Esophagus muscularis mucosa (tissue), 4 donors: ENCODE measurements at regions not wholly inside any gene's neighbourhood (a gene's known extent, or its start where the extent isn't known, plus 50 kb on each side); places are given as distances from the start of the nearest gene placed in this dataset.
A peak's percentile ranks its signal among the peaks of the same experiment; 100 is the strongest.

Experiments
- DNase-seq: peaks from one replicate; pipeline ENCODE4 v3.0.0-alpha.2; 2017; ENCODE audit errors: extremely low spot score
- H3K27ac ChIP-seq, 4 donors: fragments of 200-600 bp; sonication (generic); replicated peaks in 1 of 4; 1 replicate in 3 of 4; 2 replicates in 1 of 4; pipeline ENCODE4 v1.5.1; 2016 to 2019; ENCODE audit warnings: mild to moderate bottlenecking in 1 of 4
- H3K27me3 ChIP-seq, 4 donors: fragments of 200-600 bp; sonication (generic); one replicate each; pipeline versions ENCODE4 v1.5.1 to v1.6.0; 2016 to 2019
- H3K36me3 ChIP-seq, 4 donors: fragments of 200-600 bp; sonication (generic); one replicate each; pipeline ENCODE4 v1.5.1; 2016 to 2019
- H3K4me1 ChIP-seq, 4 donors: fragments of 200-600 bp; sonication (generic); one replicate each; pipeline ENCODE4 v1.5.1; 2016 to 2019
- H3K4me3 ChIP-seq, 4 donors: fragments of 200-600 bp; sonication (generic); 1 replicate in 2 of 4; 2 replicates in 2 of 4; pipeline ENCODE4 v1.5.1; 2016 to 2019; ENCODE audit warnings: mild to moderate bottlenecking in 4 of 4, moderate library complexity in 1 of 4
- H3K9me3 ChIP-seq, 4 donors: fragments of 200-600 bp; sonication (generic); 1 replicate in 3 of 4; 2 replicates in 1 of 4; pipeline ENCODE4 v1.5.1; 2016 to 2019
- EP300 ChIP-seq: sonication (generic); formaldehyde crosslinking; IDR thresholded peaks from one replicate; pipeline ENCODE4 v1.6.1; 2017; ENCODE audit warnings: antibody characterized with exemption
- POLR2A ChIP-seq: fragments of 450-650 bp; IDR thresholded peaks from one replicate; pipeline ENCODE4 v1.6.1; 2017; ENCODE audit warnings: antibody characterized with exemption, moderate library complexity, mild to moderate bottlenecking, low read depth
- POLR2AphosphoS5 ChIP-seq, 2 donors: sonication (generic); formaldehyde crosslinking; IDR thresholded peaks; one replicate each; pipeline ENCODE4 v1.6.1; 2017; ENCODE audit warnings: antibody characterized with exemption in 2 of 2
- WGBS: methylation state at CpG from one replicate; pipeline ENCODE4 v1.1.5; 2018; 5-methylcytosine and 5-hydroxymethylcytosine counted together
- intact Hi-C: fragments of 100-400 bp; cut with DNase I; formaldehyde crosslinking; loops from one replicate; pipeline ENCODE4 v1.15.1; 2023
- TF ChIP-seq, protein P1 (sequence below), 3 experiments: fragments of 200-600 bp in 2 of 3; fragments of 450-650 bp in 1 of 3; sonication (generic) in 2 of 3; IDR thresholded peaks; one replicate each; pipeline ENCODE4 v1.5.1; 2017 to 2019; ENCODE audit warnings: antibody characterized with exemption in 3 of 3, mild to moderate bottlenecking in 2 of 3, moderate library complexity in 1 of 3

DNA sequence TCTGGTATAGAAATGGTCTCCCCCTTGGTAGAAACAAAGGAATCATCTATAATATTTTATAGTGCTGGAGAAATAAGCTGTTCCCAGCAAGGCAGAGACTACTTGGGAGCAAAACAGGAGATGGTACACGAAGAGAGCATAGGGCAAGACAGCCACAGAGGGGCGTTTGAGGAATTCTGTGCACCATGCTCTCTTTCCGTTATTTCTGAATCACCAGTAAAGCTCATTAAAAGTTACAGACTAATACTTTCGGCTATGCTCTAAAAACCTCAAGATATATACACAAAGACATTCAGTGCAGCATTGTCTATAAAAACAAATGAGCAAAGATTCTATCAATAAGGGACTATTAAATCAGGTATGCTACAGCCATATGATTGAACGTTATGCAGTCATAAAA, 68.5 kb upstream of the FHIP2A start:
- no peak overlapping the region for H3K27ac ChIP-seq
- intact Hi-C loops, result no loop called here
- no peaks in the 10 kb centered on the region for H3K36me3 ChIP-seq
- no peaks in the 10 kb centered on the region for H3K9me3 ChIP-seq
- no peak for TF ChIP-seq POLR2AphosphoS5 (IDR thresholded peaks at IDR 0.05)
- no peak for TF ChIP-seq EP300
- TF ChIP-seq POLR2A, result no peak
- TF ChIP-seq, protein P1, sequence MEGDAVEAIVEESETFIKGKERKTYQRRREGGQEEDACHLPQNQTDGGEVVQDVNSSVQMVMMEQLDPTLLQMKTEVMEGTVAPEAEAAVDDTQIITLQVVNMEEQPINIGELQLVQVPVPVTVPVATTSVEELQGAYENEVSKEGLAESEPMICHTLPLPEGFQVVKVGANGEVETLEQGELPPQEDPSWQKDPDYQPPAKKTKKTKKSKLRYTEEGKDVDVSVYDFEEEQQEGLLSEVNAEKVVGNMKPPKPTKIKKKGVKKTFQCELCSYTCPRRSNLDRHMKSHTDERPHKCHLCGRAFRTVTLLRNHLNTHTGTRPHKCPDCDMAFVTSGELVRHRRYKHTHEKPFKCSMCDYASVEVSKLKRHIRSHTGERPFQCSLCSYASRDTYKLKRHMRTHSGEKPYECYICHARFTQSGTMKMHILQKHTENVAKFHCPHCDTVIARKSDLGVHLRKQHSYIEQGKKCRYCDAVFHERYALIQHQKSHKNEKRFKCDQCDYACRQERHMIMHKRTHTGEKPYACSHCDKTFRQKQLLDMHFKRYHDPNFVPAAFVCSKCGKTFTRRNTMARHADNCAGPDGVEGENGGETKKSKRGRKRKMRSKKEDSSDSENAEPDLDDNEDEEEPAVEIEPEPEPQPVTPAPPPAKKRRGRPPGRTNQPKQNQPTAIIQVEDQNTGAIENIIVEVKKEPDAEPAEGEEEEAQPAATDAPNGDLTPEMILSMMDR (IDR thresholded peaks at IDR 0.05), result no peak
- WGBS, result 82% methylated on average over 5 of the region's 5 CpGs
- no peak overlapping the region for H3K4me3 ChIP-seq
- peaks cover 6 to 48% (median 8%) of the 10 kb centered on the region in 4 donors for H3K4me1 ChIP-seq
- no peak for DNase-seq
- peaks cover 0 to 2% (median 0%) of the 10 kb centered on the region in 4 donors for H3K27me3 ChIP-seq

- H3K4me1 ChIP-seq, result peaks cover 6 to 50% (median 8%) of the 10 kb centered on the region in 4 donors
- intact Hi-C loops, result no loop called here
- H3K9me3 ChIP-seq, result no peaks in the 10 kb centered on the region
- TF ChIP-seq, protein P1 (IDR thresholded peaks at IDR 0.05), result no peak
- no peak for TF ChIP-seq POLR2AphosphoS5 (IDR thresholded peaks at IDR 0.05)
- TF ChIP-seq EP300, result no peak
- no peak for TF ChIP-seq POLR2A
- 76% methylated on average over 12 of the region's 15 CpGs for WGBS
- H3K27ac ChIP-seq, result no peak overlapping the region
- H3K36me3 ChIP-seq, result no peaks in the 10 kb centered on the region
- H3K4me3 ChIP-seq, result no peak overlapping the region
- H3K27me3 ChIP-seq, result no peaks in the 10 kb centered on the region
- DNase-seq, result no peak
Measured at GRCh38 chr10:114754445-114755320, 66.9 kb upstream of the FHIP2A start.

GRCh38 chr10:114755537-114755936, 66.0 kb upstream of the FHIP2A start:
- Histone ChIP-seq H3K4me3 (no peak overlapping the region), H3K36me3 (no peaks in the 10 kb centered on the region), H3K27me3 (no peaks in the 10 kb centered on the region), H3K27ac (no peak overlapping the region), H3K9me3 (no peaks in the 10 kb centered on the region), H3K4me1 (peaks cover 6 to 47% (median 8%) of the 10 kb centered on the region in 4 donors)
- intact Hi-C loops, result no loop called here
- no peak for DNase-seq
- 95% methylated on average over 7 of the region's 7 CpGs for WGBS
- TF ChIP-seq, protein P1 (IDR thresholded peaks at IDR 0.05), result no peak
- TF ChIP-seq POLR2AphosphoS5 (IDR thresholded peaks at IDR 0.05) (no peak), POLR2A (no peak), EP300 (no peak)

GRCh38 chr10:114758331-114758730, 63.2 kb upstream of the FHIP2A start:
- H3K9me3 ChIP-seq, result no peaks in the 10 kb centered on the region
- TF ChIP-seq POLR2AphosphoS5 (IDR thresholded peaks at IDR 0.05) (no peak), EP300 (no peak), POLR2A (no peak)
- TF ChIP-seq, protein P1 (IDR thresholded peaks at IDR 0.05), result no peak
- H3K4me1 ChIP-seq, result peaks cover 6 to 51% (median 8%) of the 10 kb centered on the region in 4 donors
- WGBS, result 64% methylated on average over 1 of the region's 1 CpG
- H3K27ac ChIP-seq, result peak overlapping the region in 1 of 4 donors; percentile 11
- no peaks in the 10 kb centered on the region for H3K36me3 ChIP-seq
- H3K27me3 ChIP-seq, result peaks cover 0 to 17% (median 0%) of the 10 kb centered on the region in 4 donors
- DNase-seq, result no peak
- H3K4me3 ChIP-seq, result no peak overlapping the region
- intact Hi-C loops, result no loop called here
